ENCODE measurements at regions not wholly inside any gene's neighbourhood (a gene's known extent, or its start where the extent isn't known, plus 50 kb on each side); places are given as distances from the start of the nearest gene placed in this dataset.

- no peak for DNase-seq (ENCODE audit: low read depth in 2 of 2)
Measured at GRCh38 chr15:29611057-29611456, 211.2 kb downstream of the TJP1 start.

GRCh38 chr15:29601811-29602210 lies 220.5 kb downstream of the TJP1 start:
- no peak for DNase-seq (ENCODE audit: low read depth in 2 of 2)

GRCh38 chr15:29600262-29600661 lies 222.0 kb downstream of the TJP1 start:
- no peak for DNase-seq (ENCODE audit: low read depth in 2 of 2)

- no peak for DNase-seq (ENCODE audit: low read depth in 2 of 2)
Measured at GRCh38 chr15:29596266-29596665, 226.0 kb downstream of the TJP1 start.

GRCh38 chr15:29593629-29594028 lies 228.6 kb downstream of the TJP1 start:
- no peak for DNase-seq (ENCODE audit: low read depth in 2 of 2)

- no peak for DNase-seq (ENCODE audit: low read depth in 2 of 2)
Measured at GRCh38 chr15:29593111-29593510, 229.2 kb downstream of the TJP1 start.

GRCh38 chr15:29590701-29591100 lies 231.6 kb downstream of the TJP1 start:
- DNase-seq (ENCODE audit: low read depth in 2 of 2): no peak

GRCh38 chr15:29589975-29590374 lies 232.3 kb downstream of the TJP1 start:
- DNase-seq (ENCODE audit: low read depth in 2 of 2): no peak

GRCh38 chr15:29589416-29589815 lies 232.9 kb downstream of the TJP1 start:
- DNase-seq (ENCODE audit: low read depth in 2 of 2): no peak

GRCh38 chr15:29573197-29573838 lies 248.9 kb downstream of the TJP1 start:
- DNase-seq (ENCODE audit: low read depth in 2 of 2): no peak

- DNase-seq (ENCODE audit: low read depth in 2 of 2): peak; percentile 3 to 11
Measured at GRCh38 chr15:29571792-29572431, 250.4 kb downstream of the TJP1 start.

- peak; percentile 9 to 19 for DNase-seq (ENCODE audit: low read depth in 2 of 2)
Measured at GRCh38 chr15:29570948-29571791, 251.1 kb downstream of the TJP1 start.

- DNase-seq (ENCODE audit: low read depth in 2 of 2): peak; percentile 8 to 31
Measured at GRCh38 chr15:29570121-29570947, 251.9 kb downstream of the TJP1 start.

GRCh38 chr15:29569533-29570092 lies 252.7 kb downstream of the TJP1 start:
- no peak for DNase-seq (ENCODE audit: low read depth in 2 of 2)

- DNase-seq (ENCODE audit: low read depth in 2 of 2): peak in 1 of 2 donors; percentile 10
Measured at GRCh38 chr15:29568840-29569532, 253.3 kb downstream of the TJP1 start.

GRCh38 chr15:29567336-29567735 lies 254.9 kb downstream of the TJP1 start:
- DNase-seq (ENCODE audit: low read depth in 2 of 2): no peak

- DNase-seq (ENCODE audit: low read depth in 2 of 2): no peak
Measured at GRCh38 chr15:29566914-29567313, 255.4 kb downstream of the TJP1 start.

GRCh38 chr15:29563112-29563511 lies 259.2 kb downstream of the TJP1 start:
- no peak for DNase-seq (ENCODE audit: low read depth in 2 of 2)

- DNase-seq (ENCODE audit: low read depth in 2 of 2): no peak
Measured at GRCh38 chr15:29560896-29561295, 261.4 kb downstream of the TJP1 start.

GRCh38 chr15:29558261-29558660 lies 264.0 kb downstream of the TJP1 start:
- no peak for DNase-seq (ENCODE audit: low read depth in 2 of 2)

- DNase-seq (ENCODE audit: low read depth in 2 of 2): no peak
Measured at GRCh38 chr15:29557171-29557570, 265.1 kb downstream of the TJP1 start.

All from lung microvascular endothelial cell (primary cell).